ENCODE measurements at regions not wholly inside any gene's neighbourhood (a gene's known extent, or its start where the extent isn't known, plus 50 kb on each side); places are given as distances from the start of the nearest gene placed in this dataset.

DNA sequence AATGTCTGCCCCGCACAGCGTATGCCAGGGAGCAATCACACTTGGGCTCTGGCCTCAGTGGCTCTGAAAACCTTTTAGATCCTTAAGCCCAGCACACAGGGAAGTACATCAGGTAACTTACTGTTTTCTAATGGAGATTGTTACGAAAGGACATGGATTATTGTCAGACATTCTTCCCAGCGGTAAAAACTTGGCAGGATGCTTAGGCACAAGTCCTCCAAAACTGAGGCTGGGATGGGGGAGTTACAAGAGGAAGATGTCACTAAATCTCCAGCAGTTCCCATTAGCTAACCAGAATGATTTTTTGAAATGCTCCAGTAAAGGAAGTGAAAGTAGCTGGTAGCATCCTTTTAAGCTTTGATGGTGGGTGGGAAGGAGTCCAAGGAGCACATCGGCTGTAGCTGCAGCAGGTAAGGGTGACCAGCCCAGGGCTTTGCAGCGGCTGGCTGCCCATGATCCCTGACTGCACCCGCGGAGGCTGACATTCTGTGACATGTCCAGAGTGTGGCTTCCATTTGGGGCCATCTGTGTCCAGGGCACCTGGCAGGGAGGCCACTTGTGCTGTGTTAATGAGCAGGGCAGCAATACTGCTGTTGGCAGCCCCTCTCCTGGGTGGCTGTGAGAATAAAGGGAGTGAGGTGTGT lies 165.8 kb downstream of the GADD45G start (continued):
- TF ChIP-seq ELF1 (IDR thresholded peaks at IDR 0.05; ENCODE audit: borderline replicate concordance, low read depth) = no peak
- no peak for TF ChIP-seq POLR2AphosphoS5 (IDR thresholded peaks at IDR 0.05; ENCODE audit: low read depth, low read length)
- no peak for TF ChIP-seq FOSL1 (IDR thresholded peaks at IDR 0.05; ENCODE audit: low read depth)

DNA sequence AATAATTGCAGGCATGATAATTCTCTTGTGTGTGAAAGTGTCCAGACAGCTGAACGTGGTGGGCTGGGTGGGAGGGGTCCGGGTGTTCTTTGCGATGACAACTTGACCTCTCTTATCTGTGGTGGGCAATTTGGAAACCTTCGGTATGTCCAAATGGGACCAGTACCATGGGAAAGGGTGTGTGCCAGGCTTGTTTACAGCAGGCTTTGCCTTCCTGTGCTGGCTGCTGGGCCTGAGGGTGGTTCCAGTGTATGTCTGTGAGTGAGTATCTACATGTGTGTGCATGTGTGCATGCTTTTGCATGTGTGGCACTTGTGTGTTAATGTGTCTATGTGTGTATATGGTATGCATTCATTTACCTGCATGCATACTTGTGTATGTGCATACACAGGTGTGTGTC lies 166.4 kb downstream of the GADD45G start:
- no peaks in the 10 kb centered on the region for H4K20me1 ChIP-seq (ENCODE audit: insufficient read depth)
- no peak overlapping the region for H2AFZ ChIP-seq (ENCODE audit: low read depth, low read length, poor library complexity, severe bottlenecking)
- intact Hi-C loops (cut with micrococcal nuclease) = no loop called here
- H3K4me3 ChIP-seq (replicated peaks in 1 of 2; ENCODE audit: low read depth in 1 of 2, low read length in 2 of 2) = no peak overlapping the region
- ChIA-PET RAD21 (ENCODE audit: low non-redundant PET in 1 of 2, low total read pairs in 2 of 2, uncharacterized antibody in 2 of 2, unreplicated experiment in 2 of 2) (no interaction called here), CTCF (no interaction called here), POLR2A (no interaction called here)
- DNase-seq (ENCODE audit: low read depth, low spot score) (no peak), ATAC-seq (no peak)
- no peak overlapping the region for H3K4me2 ChIP-seq (ENCODE audit: low read length)
- no peaks in the 10 kb centered on the region for H3K9me3 ChIP-seq (ENCODE audit: control insufficient read depth in 1 of 2, insufficient read depth in 1 of 2, low read depth in 1 of 2, low read length in 2 of 2)
- H3K9ac ChIP-seq (ENCODE audit: low read length) = no peak overlapping the region
- H3K4me1 ChIP-seq (ENCODE audit: control insufficient read depth in 1 of 2, insufficient read depth in 2 of 2, low read length in 2 of 2) = no peaks in the 10 kb centered on the region
- no peak overlapping the region for H3K27ac ChIP-seq (ENCODE audit: low read depth, low read length)
- H3K36me3 ChIP-seq (ENCODE audit: control insufficient read depth in 1 of 2, insufficient read depth in 2 of 2, low read length in 2 of 2) = no peaks in the 10 kb centered on the region
- BruUV-seq (replicated peaks) = no TSS peak
- no peaks in the 10 kb centered on the region for H3K9me2 ChIP-seq (ENCODE audit: insufficient read depth)
- H3K79me2 ChIP-seq (ENCODE audit: insufficient read depth, low read length) = no peaks in the 10 kb centered on the region
- H3K27me3 ChIP-seq (ENCODE audit: insufficient read depth, low read length) = peaks cover 14% of the 10 kb centered on the region
- TF ChIP-seq, protein P1, sequence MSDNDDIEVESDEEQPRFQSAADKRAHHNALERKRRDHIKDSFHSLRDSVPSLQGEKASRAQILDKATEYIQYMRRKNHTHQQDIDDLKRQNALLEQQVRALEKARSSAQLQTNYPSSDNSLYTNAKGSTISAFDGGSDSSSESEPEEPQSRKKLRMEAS (IDR thresholded peaks at IDR 0.05) = no peak
- TF ChIP-seq EGR1 (IDR thresholded peaks at IDR 0.05; ENCODE audit: low read depth) = no peak

DNA sequence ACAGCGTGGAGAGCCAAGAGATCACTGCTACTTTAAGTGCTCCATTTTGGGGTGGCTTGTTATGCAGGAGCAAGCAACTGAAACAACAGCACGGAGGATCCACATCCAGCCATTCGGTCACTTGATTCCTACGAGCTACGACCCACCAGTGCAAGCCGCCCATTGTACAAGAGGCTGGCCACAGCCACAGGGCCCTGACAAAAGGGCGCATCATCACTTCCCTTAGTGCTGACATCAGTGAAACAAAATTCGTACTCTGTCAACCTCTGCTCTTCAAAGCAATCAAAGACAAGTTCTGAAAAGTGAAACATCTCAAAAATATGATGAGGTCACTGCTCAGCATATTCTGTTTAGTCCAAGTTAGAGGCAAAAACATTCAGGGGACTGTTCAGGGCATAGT lies 168.4 kb downstream of the GADD45G start:
- H3K4me1 ChIP-seq (ENCODE audit: control insufficient read depth in 1 of 2, insufficient read depth in 2 of 2, low read length in 2 of 2) = no peaks in the 10 kb centered on the region
- CTCF ChIA-PET = no interaction called here
- H3K4me2 ChIP-seq (ENCODE audit: low read length) = no peak overlapping the region
- intact Hi-C loops (cut with micrococcal nuclease) = no loop called here
- no peaks in the 10 kb centered on the region for H3K36me3 ChIP-seq (ENCODE audit: control insufficient read depth in 1 of 2, insufficient read depth in 2 of 2, low read length in 2 of 2)
- no peak overlapping the region for H2AFZ ChIP-seq (ENCODE audit: low read depth, low read length, poor library complexity, severe bottlenecking)
- H3K4me3 ChIP-seq (replicated peaks in 1 of 2; ENCODE audit: low read depth in 1 of 2, low read length in 2 of 2) = no peak overlapping the region
- no peak overlapping the region for H3K27ac ChIP-seq (ENCODE audit: low read depth, low read length)
- RAD21 ChIA-PET (ENCODE audit: low non-redundant PET in 1 of 2, low total read pairs in 2 of 2, uncharacterized antibody in 2 of 2, unreplicated experiment in 2 of 2) = no interaction called here
- H3K9ac ChIP-seq (ENCODE audit: low read length) = no peak overlapping the region
- no peaks in the 10 kb centered on the region for H4K20me1 ChIP-seq (ENCODE audit: insufficient read depth)
- POLR2A ChIA-PET = no interaction called here
- ATAC-seq (no peak), DNase-seq (ENCODE audit: low read depth, low spot score) (no peak)
- BruUV-seq (replicated peaks) = no TSS peak
- no peaks in the 10 kb centered on the region for H3K79me2 ChIP-seq (ENCODE audit: insufficient read depth, low read length)
- H3K27me3 ChIP-seq (ENCODE audit: insufficient read depth, low read length) = peaks cover 26% of the 10 kb centered on the region; the same call in 1 of the 2 replicates
- H3K9me3 ChIP-seq (ENCODE audit: control insufficient read depth in 1 of 2, insufficient read depth in 1 of 2, low read depth in 1 of 2, low read length in 2 of 2) = no peaks in the 10 kb centered on the region
- no peaks in the 10 kb centered on the region for H3K9me2 ChIP-seq (ENCODE audit: insufficient read depth)
- TF ChIP-seq FOSL1 (IDR thresholded peaks at IDR 0.05; ENCODE audit: low read depth) (no peak), TCF7L2 (IDR thresholded peaks at IDR 0.05; ENCODE audit: borderline replicate concordance, extremely low read depth, insufficient read depth, insufficient read length) (no peak), EGR1 (IDR thresholded peaks at IDR 0.05; ENCODE audit: low read depth) (no peak), RAD21 (IDR thresholded peaks at IDR 0.05; ENCODE audit: low read depth) (no peak), ELF1 (IDR thresholded peaks at IDR 0.05; ENCODE audit: borderline replicate concordance, low read depth) (no peak), SIN3A (IDR thresholded peaks at IDR 0.05; ENCODE audit: low read depth) (no peak), CBX3 (IDR thresholded peaks at IDR 0.05; ENCODE audit: low read depth) (no peak), ZNF274 (IDR thresholded peaks at IDR 0.05; ENCODE audit: low read depth, low read length) (no peak), JUND (IDR thresholded peaks at IDR 0.05) (no peak), ZFX (IDR thresholded peaks at IDR 0.05) (no peak)
- TF ChIP-seq, protein P2, sequence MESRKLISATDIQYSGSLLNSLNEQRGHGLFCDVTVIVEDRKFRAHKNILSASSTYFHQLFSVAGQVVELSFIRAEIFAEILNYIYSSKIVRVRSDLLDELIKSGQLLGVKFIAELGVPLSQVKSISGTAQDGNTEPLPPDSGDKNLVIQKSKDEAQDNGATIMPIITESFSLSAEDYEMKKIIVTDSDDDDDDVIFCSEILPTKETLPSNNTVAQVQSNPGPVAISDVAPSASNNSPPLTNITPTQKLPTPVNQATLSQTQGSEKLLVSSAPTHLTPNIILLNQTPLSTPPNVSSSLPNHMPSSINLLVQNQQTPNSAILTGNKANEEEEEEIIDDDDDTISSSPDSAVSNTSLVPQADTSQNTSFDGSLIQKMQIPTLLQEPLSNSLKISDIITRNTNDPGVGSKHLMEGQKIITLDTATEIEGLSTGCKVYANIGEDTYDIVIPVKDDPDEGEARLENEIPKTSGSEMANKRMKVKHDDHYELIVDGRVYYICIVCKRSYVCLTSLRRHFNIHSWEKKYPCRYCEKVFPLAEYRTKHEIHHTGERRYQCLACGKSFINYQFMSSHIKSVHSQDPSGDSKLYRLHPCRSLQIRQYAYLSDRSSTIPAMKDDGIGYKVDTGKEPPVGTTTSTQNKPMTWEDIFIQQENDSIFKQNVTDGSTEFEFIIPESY (IDR thresholded peaks at IDR 0.05; ENCODE audit: extremely low read depth, insufficient replicate concordance, low read length) = no peak
- TF ChIP-seq, protein P3, sequence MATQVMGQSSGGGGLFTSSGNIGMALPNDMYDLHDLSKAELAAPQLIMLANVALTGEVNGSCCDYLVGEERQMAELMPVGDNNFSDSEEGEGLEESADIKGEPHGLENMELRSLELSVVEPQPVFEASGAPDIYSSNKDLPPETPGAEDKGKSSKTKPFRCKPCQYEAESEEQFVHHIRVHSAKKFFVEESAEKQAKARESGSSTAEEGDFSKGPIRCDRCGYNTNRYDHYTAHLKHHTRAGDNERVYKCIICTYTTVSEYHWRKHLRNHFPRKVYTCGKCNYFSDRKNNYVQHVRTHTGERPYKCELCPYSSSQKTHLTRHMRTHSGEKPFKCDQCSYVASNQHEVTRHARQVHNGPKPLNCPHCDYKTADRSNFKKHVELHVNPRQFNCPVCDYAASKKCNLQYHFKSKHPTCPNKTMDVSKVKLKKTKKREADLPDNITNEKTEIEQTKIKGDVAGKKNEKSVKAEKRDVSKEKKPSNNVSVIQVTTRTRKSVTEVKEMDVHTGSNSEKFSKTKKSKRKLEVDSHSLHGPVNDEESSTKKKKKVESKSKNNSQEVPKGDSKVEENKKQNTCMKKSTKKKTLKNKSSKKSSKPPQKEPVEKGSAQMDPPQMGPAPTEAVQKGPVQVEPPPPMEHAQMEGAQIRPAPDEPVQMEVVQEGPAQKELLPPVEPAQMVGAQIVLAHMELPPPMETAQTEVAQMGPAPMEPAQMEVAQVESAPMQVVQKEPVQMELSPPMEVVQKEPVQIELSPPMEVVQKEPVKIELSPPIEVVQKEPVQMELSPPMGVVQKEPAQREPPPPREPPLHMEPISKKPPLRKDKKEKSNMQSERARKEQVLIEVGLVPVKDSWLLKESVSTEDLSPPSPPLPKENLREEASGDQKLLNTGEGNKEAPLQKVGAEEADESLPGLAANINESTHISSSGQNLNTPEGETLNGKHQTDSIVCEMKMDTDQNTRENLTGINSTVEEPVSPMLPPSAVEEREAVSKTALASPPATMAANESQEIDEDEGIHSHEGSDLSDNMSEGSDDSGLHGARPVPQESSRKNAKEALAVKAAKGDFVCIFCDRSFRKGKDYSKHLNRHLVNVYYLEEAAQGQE (IDR thresholded peaks at IDR 0.05; ENCODE audit: low read depth) = no peak
